Neural progenitor cell (in vitro differentiated cells): ENCODE measurements at regions not wholly inside any gene's neighbourhood (a gene's known extent, or its start where the extent isn't known, plus 50 kb on each side); places are given as distances from the start of the nearest gene placed in this dataset.

Source experiments
- DNase-seq: peaks from one replicate; pipeline ENCODE4 v3.0.0-alpha.2; 2016; ENCODE audit warnings: low spot score
- H2AFZ ChIP-seq: fragments of 200-600 bp; sonication (generic); replicated peaks from 2 replicates; pipeline ENCODE4 v1.6.1; 2016; ENCODE audit warnings: antibody characterized with exemption
- H3F3A ChIP-seq: fragments of 200-600 bp; sonication (generic); 2 replicates; pipeline ENCODE4 v1.6.1; 2016; ENCODE audit warnings: antibody characterized with exemption, low read depth
- H3K27ac ChIP-seq: fragments of 200-600 bp; sonication (generic); 2 replicates; pipeline ENCODE4 v1.5.1; 2016; ENCODE audit warnings: mild to moderate bottlenecking
- H3K27me3 ChIP-seq: fragments of 200-600 bp; sonication (generic); 2 replicates; pipeline ENCODE4 v1.6.1; 2016; ENCODE audit warnings: mild to moderate bottlenecking, moderate library complexity
- H3K36me3 ChIP-seq: fragments of 200-600 bp; sonication (generic); 2 replicates; pipeline ENCODE4 v1.5.1; 2016
- H3K4me1 ChIP-seq: fragments of 200-600 bp; sonication (generic); 2 replicates; pipeline ENCODE4 v1.6.1; 2016; ENCODE audit warnings: mixed run types
- H3K4me2 ChIP-seq: fragments of 200-600 bp; sonication (generic); 2 replicates; pipeline ENCODE4 v1.6.1; 2016
- H3K4me3 ChIP-seq: fragments of 200-600 bp; sonication (generic); 2 replicates; pipeline ENCODE4 v1.5.1; 2016
- H3K79me2 ChIP-seq: fragments of 200-600 bp; sonication (generic); 2 replicates; pipeline ENCODE4 v1.6.1; 2016; ENCODE audit warnings: low read depth
- H3K9ac ChIP-seq: fragments of 200-600 bp; sonication (generic); 2 replicates; pipeline ENCODE4 v1.6.1; 2016
- H3K9me3 ChIP-seq: fragments of 200-600 bp; sonication (generic); 2 replicates; pipeline ENCODE4 v1.5.1; 2016; ENCODE audit warnings: low read depth
- H4K20me1 ChIP-seq: fragments of 200-600 bp; sonication (generic); 2 replicates; pipeline ENCODE4 v1.6.1; 2016; ENCODE audit warnings: low read depth
- H3K27ac Mint-ChIP-seq: 3 replicates; pipeline ENCODE4 v1.8.0; 2021; ENCODE audit warnings: mixed read lengths
- H3K27me3 Mint-ChIP-seq: 2 replicates; pipeline ENCODE4 v1.8.0; 2022; ENCODE audit warnings: low read depth, mild to moderate bottlenecking, inconsistent platforms, moderate library complexity, mixed read lengths; ENCODE audit not compliant: insufficient read depth
- H3K36me3 Mint-ChIP-seq: 3 replicates; pipeline ENCODE4 v1.8.0; 2021; ENCODE audit warnings: mixed read lengths
- H3K4me1 Mint-ChIP-seq: 3 replicates; pipeline ENCODE4 v1.8.0; 2021; ENCODE audit warnings: mixed read lengths
- H3K4me3 Mint-ChIP-seq: 3 replicates; pipeline ENCODE4 v1.8.0; 2021; ENCODE audit warnings: mild to moderate bottlenecking, moderate library complexity, mixed read lengths
- H3K9me3 Mint-ChIP-seq: 3 replicates; pipeline ENCODE4 v1.8.0; 2020; ENCODE audit warnings: mixed read lengths
- EZH2 ChIP-seq: fragments of 200-600 bp; sonication (generic); IDR thresholded peaks from 2 replicates; pipeline ENCODE4 v1.6.1; 2017; ENCODE audit warnings: antibody characterized with exemption, mild to moderate bottlenecking, moderate library complexity
- EZH2phosphoT487 ChIP-seq: fragments of 200-600 bp; sonication (generic); IDR thresholded peaks from 2 replicates; pipeline ENCODE4 v1.6.1; 2017; ENCODE audit warnings: antibody characterized with exemption
- TF ChIP-seq, protein P1 (sequence below): fragments of 200-600 bp; sonication (generic); IDR thresholded peaks from 2 replicates; pipeline ENCODE4 v1.5.1; 2017; ENCODE audit warnings: antibody characterized with exemption, mild to moderate bottlenecking

DNA sequence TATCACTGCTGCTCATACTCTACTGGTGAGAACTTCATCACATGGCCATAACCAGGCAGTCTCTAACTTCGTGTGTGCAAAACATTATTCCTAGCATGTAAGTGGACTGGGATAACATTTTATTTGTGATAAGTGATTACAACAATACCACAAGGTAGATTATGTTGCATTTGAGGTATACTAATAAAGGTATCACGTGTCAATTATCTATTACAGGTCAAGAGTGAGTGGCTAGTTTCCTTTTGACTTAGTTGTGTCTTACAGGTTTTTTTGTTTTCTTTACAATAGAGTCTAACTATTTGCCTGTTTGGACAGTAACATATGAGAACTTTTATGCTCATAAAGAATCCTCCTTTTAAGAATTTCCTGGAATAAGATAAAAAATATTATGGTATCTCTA is 67.2 kb upstream of the DSC1 start:
- Histone ChIP-seq H3K9me3 (no peaks in the 10 kb centered on the region), H3K4me1 (peaks cover 13% of the 10 kb centered on the region), H3F3A (no peaks in the 10 kb centered on the region), H3K36me3 (no peaks in the 10 kb centered on the region), H3K27ac (no peak overlapping the region), H3K9ac (no peak overlapping the region), H2AFZ (no peak overlapping the region), H3K4me3 (no peak overlapping the region), H4K20me1 (no peaks in the 10 kb centered on the region), H3K4me2 (no peak overlapping the region), H3K79me2 (no peaks in the 10 kb centered on the region), H3K27me3 (no peaks in the 10 kb centered on the region)
- Mint-ChIP-seq H3K36me3 (no peaks in the 10 kb centered on the region), H3K27ac (no peak overlapping the region), H3K4me1 (peaks cover 22% of the 10 kb centered on the region), H3K27me3 (peaks cover 2% of the 10 kb centered on the region), H3K9me3 (no peaks in the 10 kb centered on the region), H3K4me3 (no peak overlapping the region)
- no peak for DNase-seq
- TF ChIP-seq EZH2: no peak
- TF ChIP-seq, protein P1, sequence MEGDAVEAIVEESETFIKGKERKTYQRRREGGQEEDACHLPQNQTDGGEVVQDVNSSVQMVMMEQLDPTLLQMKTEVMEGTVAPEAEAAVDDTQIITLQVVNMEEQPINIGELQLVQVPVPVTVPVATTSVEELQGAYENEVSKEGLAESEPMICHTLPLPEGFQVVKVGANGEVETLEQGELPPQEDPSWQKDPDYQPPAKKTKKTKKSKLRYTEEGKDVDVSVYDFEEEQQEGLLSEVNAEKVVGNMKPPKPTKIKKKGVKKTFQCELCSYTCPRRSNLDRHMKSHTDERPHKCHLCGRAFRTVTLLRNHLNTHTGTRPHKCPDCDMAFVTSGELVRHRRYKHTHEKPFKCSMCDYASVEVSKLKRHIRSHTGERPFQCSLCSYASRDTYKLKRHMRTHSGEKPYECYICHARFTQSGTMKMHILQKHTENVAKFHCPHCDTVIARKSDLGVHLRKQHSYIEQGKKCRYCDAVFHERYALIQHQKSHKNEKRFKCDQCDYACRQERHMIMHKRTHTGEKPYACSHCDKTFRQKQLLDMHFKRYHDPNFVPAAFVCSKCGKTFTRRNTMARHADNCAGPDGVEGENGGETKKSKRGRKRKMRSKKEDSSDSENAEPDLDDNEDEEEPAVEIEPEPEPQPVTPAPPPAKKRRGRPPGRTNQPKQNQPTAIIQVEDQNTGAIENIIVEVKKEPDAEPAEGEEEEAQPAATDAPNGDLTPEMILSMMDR: no peak
- TF ChIP-seq EZH2phosphoT487: no peak

DNA sequence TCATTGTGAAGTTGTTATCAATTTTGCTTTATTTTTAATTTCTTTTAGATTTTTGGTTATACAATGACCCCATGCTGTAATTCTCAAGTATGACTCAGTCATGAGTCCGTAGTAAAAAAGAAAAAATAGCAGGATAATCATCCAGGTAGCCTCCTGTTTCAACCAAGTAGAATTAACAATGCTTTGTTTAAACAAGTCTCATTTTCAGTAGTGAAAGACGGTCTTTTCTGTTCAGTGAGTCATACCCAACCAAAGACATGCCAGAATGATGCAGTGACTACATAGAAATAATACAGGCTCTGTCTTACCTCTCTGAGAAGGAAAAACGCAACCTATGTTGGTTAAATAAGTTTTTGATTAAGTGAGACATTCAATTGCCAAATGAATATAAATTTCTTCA is 67.8 kb upstream of the DSC1 start:
- Histone ChIP-seq H3K9me3 (no peaks in the 10 kb centered on the region), H3K27ac (no peak overlapping the region), H3F3A (no peaks in the 10 kb centered on the region), H3K36me3 (no peaks in the 10 kb centered on the region), H3K4me2 (no peak overlapping the region), H3K27me3 (no peaks in the 10 kb centered on the region), H2AFZ (no peak overlapping the region), H3K9ac (no peak overlapping the region), H3K4me1 (peaks cover 7% of the 10 kb centered on the region), H3K79me2 (no peaks in the 10 kb centered on the region), H4K20me1 (no peaks in the 10 kb centered on the region), H3K4me3 (no peak overlapping the region)
- Mint-ChIP-seq H3K27ac (no peak overlapping the region), H3K9me3 (no peaks in the 10 kb centered on the region), H3K4me3 (no peak overlapping the region), H3K36me3 (no peaks in the 10 kb centered on the region), H3K27me3 (peaks cover 2% of the 10 kb centered on the region), H3K4me1 (peaks cover 15% of the 10 kb centered on the region)
- TF ChIP-seq EZH2: no peak
- DNase-seq: no peak

DNA sequence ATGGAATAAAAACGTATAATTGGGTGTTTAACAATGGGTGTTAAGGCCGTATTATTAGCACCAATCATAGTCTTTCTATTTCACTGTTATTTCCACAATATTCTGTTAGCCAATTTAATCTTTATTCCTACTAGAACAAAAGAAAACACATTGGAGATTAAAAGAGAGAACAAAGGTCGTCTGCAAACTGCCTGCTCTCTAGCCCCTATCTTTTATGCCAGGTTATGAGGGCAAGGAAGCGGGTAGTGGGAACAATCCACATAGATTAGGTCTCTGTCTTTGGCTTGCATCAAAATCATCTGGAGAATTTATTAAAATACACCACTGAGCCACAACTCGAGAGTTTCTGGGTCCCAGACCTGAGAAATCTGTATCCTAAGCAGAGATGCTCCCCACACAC is 69.4 kb upstream of the DSC1 start:
- Mint-ChIP-seq H3K4me1 (peaks cover 7% of the 10 kb centered on the region), H3K9me3 (no peaks in the 10 kb centered on the region), H3K4me3 (no peak overlapping the region)

DNA sequence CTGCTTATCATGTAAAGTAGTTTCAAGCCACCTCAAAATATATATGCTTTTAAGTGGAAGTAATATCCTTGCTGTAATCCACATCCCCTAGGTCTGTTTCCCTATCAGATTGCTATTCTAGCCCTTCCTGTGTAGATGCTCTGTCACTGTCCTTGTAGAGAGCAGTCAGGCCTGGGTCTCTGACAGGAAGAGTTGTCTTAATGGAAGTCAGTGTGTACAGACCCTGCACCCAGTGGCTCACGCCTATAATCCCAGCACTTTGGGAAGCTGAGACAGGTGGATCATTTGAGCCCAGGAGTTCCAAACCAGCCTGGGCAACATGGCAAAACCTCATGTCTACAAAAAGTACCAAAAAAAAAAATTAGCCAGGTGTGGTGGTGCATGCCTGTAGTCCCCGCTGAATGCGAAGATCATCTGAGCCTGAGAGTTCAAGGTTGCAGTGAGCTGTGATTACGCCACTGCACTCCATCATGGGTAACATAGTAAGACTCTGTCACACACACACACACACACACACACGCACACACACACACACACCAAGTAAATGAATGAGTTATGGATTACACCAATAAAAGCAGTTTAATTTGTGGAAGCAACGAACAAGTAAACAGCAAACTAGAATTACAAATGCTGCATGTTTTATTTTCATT is 70.2 kb upstream of the DSC1 start:
- TF ChIP-seq EZH2: no peak
- TF ChIP-seq, protein P1: no peak
- no peak for TF ChIP-seq EZH2phosphoT487
- no peaks in the 10 kb centered on the region for H3K4me1 ChIP-seq
- Mint-ChIP-seq H3K27ac (no peak overlapping the region), H3K27me3 (peaks cover 2% of the 10 kb centered on the region), H3K36me3 (no peaks in the 10 kb centered on the region), H3K9me3 (no peaks in the 10 kb centered on the region), H3K4me1 (peaks cover 7% of the 10 kb centered on the region), H3K4me3 (no peak overlapping the region)
- H3F3A ChIP-seq: no peaks in the 10 kb centered on the region
- no peak overlapping the region for H3K4me3 ChIP-seq
- H3K79me2 ChIP-seq: no peaks in the 10 kb centered on the region
- no peak overlapping the region for H2AFZ ChIP-seq
- H3K27ac ChIP-seq: no peak overlapping the region
- no peaks in the 10 kb centered on the region for H3K27me3 ChIP-seq
- no peak overlapping the region for H3K9ac ChIP-seq
- no peak overlapping the region for H3K4me2 ChIP-seq
- no peaks in the 10 kb centered on the region for H3K36me3 ChIP-seq
- DNase-seq: no peak
- H4K20me1 ChIP-seq: no peaks in the 10 kb centered on the region
- H3K9me3 ChIP-seq: no peaks in the 10 kb centered on the region

More for the DNA sequence above, 69.4 kb upstream of the DSC1 start:
- Histone ChIP-seq H3K27ac (no peak overlapping the region), H3K4me1 (no peaks in the 10 kb centered on the region), H2AFZ (no peak overlapping the region), H3K27me3 (no peaks in the 10 kb centered on the region), H3K4me2 (no peak overlapping the region), H3K4me3 (no peak overlapping the region), H3F3A (no peaks in the 10 kb centered on the region), H3K9me3 (no peaks in the 10 kb centered on the region), H3K9ac (no peak overlapping the region), H3K79me2 (no peaks in the 10 kb centered on the region), H3K36me3 (no peaks in the 10 kb centered on the region), H4K20me1 (no peaks in the 10 kb centered on the region)
- H3K27me3 Mint-ChIP-seq: peaks cover 2% of the 10 kb centered on the region
- no peak for DNase-seq
- no peaks in the 10 kb centered on the region for H3K36me3 Mint-ChIP-seq
- TF ChIP-seq, protein P1: no peak
- TF ChIP-seq EZH2: no peak
- no peak for TF ChIP-seq EZH2phosphoT487
- no peak overlapping the region for H3K27ac Mint-ChIP-seq
